ENCODE measurements at regions not wholly inside any gene's neighbourhood (a gene's known extent, or its start where the extent isn't known, plus 50 kb on each side); places are given as distances from the start of the nearest gene placed in this dataset.

DNA sequence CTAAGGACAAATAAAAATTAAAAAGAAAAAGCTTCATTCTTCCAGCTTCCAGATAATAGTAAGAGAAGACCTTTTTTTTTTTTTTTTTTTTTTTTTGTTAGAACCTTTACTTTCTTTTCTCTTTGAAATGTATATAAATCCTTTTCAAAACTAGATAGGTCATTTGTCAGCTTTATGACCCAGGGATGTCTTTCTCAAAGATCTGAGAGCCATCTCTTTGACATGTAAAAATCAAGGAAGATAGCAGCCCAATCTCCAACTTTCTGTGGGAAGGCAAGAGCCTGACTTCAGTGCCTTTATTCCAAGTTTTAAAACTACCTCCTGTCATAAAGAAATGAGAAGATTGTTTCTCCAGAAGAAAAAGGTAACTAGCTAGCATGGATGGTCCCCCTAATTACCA, 203.3 kb upstream of the LRFN5 start:
- DNase-seq, result no peak

DNA sequence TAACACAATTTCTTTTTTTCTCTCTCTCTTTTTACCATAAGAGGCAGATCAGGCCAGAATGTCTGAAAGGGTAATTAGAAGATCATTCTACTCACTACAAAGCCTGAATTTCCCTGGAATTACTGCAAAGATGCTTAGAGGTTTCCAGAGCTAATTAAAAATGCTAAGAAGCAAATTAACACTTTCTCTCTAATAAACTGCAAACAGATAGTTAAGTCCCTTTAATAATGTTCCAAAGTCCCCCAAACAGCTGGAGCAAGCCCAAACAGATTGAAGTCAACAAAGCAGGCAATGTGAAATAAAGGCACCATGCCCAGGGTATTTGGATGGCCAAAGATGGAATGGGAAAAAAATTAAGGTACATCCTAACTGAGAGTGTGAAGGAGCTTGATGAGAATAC, 208.8 kb upstream of the LRFN5 start:
- DNase-seq, result no peak

- no peak for DNase-seq
These were observed 213.2 kb upstream of the LRFN5 start for GRCh38 chr14:41393512-41393911.

DNA sequence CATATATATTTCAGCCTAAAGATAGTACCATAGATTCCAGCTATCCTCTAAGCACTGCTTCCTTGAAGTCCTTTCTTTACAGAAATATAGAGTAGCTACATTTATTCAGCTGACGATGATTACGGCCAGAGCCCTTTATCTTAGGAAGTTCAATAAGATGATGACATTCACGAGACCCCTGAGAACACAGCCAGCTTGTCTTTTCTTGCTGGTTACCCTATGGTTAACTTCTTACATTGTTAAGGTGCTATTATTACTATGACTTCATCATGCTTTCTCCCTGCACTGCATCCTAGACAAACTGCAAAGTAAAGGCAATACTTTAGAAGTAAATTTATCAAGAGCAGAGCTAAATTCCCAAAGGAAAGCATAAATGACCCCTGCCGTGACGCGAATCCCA, 214.4 kb upstream of the LRFN5 start:
- no peak for DNase-seq

DNA sequence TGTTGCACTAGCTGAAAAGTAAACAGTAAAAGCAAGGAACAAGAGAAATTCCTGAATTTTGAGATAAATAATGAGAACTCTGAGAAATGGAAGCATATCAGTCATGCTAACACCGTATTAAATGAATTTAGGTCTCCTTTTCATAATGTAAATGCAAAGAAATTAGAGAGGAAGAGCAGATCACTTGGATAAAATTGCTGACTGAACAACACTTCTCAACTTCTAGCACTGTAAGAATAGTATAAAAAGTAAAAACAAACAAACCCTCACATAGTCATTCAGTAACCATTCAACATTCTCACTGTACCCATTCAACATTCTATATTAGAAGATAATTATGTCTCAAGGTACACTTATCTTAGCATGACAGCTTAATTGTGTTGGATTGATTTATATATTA, 217.3 kb upstream of the LRFN5 start:
- DNase-seq, result no peak

GRCh38 chr14:41385797-41386196, 220.9 kb upstream of the LRFN5 start:
- no peak for DNase-seq

GRCh38 chr14:41380017-41380416, 226.7 kb upstream of the LRFN5 start:
- DNase-seq, result no peak

GRCh38 chr14:41378526-41378925, 228.2 kb upstream of the LRFN5 start:
- DNase-seq, result no peak

DNA sequence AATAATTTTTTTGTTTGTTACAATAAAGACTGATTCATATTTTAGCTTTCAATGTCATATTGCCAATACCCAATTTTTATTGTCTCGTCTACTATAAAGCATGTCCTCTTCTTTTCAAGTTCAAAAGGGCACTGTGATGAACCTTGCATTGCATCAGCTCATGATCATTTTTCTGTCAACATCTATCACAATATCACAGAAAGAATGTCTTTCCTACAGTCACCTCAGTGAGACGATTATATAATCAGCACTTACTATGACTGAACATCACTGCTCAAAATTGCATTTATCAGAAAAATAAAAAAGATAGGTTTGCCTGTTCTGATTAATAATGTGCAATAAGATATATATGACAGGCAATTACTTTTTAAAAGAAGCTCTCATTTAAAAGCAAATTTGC, 228.7 kb upstream of the LRFN5 start:
- no peak for DNase-seq

GRCh38 chr14:41374092-41374491, 232.6 kb upstream of the LRFN5 start:
- no peak for DNase-seq

- DNase-seq, result no peak
These were observed 244.5 kb upstream of the LRFN5 start for GRCh38 chr14:41362139-41362538.

DNA sequence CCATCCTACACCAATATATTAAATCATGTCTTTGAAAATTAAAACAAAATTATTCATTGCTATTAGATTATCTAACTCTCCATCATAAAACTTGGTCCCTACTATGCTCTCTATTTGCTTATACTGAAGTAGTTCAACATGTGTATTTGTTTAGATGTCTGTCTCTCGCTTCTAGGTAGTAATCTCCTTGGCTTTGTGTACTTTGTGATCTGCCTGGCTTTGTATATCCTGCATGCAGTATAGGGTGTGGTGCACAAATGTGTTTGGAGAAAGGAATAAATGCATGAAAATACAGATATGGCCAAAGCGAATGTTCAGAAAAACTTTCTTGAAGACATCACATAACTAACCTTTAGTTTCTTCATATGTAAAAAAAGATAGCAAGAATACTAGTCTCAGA, 246.6 kb upstream of the LRFN5 start:
- no peak for DNase-seq

DNA sequence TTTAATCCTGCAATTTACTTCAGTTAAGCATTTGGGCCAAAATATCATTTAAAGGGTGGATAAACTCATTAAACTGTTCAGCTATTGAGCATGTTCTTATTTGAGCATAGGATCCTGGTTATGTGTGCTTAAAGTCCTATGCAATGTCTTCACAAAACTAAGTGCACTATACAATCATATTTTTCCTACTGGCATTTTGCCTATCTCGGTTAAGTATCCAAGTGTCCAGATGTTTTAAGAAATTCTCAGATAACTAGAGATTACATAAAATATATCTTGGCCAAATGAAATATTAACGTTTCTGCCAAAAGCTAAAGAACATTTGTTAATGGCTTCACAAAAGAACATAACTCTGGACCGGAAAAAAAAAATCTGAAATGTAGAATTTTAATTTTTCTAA, 250.8 kb upstream of the LRFN5 start:
- DNase-seq, result no peak

- no peak for DNase-seq
These were observed 256.2 kb upstream of the LRFN5 start for GRCh38 chr14:41350476-41350875.

GRCh38 chr14:41349289-41349910, 257.3 kb upstream of the LRFN5 start:
- DNase-seq, result no peak

- no peak for DNase-seq
These were observed 262.8 kb upstream of the LRFN5 start for GRCh38 chr14:41343857-41344256.

- no peak for DNase-seq
These were observed 293.5 kb upstream of the LRFN5 start for GRCh38 chr14:41313196-41313595.

DNA sequence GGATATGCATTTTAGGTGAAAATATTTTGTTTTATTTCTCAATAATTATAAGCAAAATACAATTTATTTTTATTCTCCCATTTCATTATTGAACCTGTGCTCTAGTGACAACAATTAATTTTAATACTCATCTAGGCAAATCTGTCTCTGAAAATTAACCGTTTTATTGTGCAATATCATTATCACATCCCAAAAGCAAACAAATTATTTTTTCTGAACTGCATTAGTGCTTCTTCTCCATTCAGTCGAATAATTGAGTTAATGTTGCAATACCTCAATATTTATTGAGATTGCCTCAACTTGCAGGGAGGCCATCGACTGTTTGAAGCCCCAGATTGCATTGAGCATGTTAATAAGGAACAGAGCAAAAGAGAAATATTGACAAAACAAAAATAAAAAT, 303.2 kb upstream of the LRFN5 start:
- DNase-seq, result no peak

GRCh38 chr14:41302776-41303175, 303.9 kb upstream of the LRFN5 start:
- DNase-seq, result no peak

- no peak for DNase-seq
These were observed 306.8 kb upstream of the LRFN5 start for GRCh38 chr14:41299924-41300323.

DNA sequence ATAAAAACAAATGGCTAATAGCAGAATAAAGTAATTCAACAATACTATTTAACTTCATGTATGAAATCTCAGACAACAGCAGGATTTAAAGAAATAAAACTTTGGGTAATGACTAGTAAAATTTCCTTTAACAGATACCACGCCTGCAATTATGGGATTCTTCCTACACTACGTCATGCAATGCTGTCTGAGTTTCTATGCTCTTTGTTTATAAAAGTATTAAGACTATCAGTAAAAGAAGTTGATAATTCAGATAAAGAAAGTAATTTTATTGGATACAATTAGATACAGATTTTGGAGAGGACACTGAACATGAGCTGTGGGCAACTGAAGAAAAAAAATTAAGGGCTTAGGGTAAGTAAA, 308.4 kb upstream of the LRFN5 start:
- DNase-seq, result no peak

DNA sequence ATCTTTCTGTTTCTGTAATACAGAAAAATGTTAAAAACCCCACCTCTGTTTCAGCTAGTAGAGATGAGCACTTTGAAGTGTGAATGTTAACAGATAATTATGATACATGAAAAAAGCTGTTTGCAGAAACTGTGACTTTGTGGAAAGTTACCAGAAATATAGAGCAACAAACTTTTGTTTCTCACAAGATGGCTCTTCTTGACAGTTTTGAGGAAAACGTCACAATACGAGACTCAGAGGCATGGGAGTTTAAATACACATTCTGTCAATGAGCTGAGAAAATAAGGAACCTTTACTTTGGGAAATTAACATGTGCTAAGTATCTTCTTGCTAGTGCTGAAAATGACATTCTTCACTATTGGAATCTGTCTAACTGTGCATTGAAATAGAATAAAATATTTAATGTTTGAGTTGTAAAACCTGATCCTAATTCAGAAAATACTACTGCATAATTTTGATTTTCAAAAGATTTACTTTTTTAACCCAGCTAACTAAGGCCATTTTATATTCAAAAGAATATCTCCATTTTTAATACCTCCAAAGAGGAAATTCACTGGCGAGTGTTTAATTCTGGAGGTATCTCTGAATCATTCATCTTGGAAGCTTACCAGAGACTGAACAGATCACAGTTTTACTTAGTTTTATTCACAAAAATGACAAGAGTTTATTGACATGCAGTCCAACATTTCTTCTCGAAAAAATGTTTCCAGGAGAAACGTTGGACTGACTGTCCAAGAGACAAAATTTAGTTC, 308.9 kb upstream of the LRFN5 start:
- no peak for DNase-seq

DNA sequence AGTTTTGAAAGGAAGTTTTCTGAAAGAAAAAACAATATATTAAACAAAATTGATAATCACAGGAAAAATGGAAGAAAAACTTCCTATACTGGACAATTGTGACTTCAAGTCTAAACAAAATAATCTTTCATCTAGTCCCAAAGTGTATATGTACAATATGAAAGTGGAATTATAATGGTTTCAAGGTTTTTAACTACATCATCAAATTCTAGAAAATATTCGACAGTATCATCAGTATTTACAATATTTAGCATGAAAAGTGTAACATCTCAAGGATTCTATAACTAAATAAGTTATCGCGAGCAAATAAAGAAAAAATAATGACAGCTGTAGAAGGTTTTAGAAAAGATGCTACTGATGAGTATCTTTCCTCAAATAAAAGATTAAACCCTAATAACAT, 310.9 kb upstream of the LRFN5 start:
- no peak for DNase-seq

GRCh38 chr14:41289025-41289424, 317.7 kb upstream of the LRFN5 start:
- no peak for DNase-seq

- no peak for DNase-seq
These were observed 321.4 kb upstream of the LRFN5 start for GRCh38 chr14:41285186-41285748.
